ENCODE measurements at regions not wholly inside any gene's neighbourhood (a gene's known extent, or its start where the extent isn't known, plus 50 kb on each side); places are given as distances from the start of the nearest gene placed in this dataset.

GRCh38 chr2:216769626-216770025, 74.3 kb upstream of the IGFBP5 start:
- TF ChIP-seq, protein P1, sequence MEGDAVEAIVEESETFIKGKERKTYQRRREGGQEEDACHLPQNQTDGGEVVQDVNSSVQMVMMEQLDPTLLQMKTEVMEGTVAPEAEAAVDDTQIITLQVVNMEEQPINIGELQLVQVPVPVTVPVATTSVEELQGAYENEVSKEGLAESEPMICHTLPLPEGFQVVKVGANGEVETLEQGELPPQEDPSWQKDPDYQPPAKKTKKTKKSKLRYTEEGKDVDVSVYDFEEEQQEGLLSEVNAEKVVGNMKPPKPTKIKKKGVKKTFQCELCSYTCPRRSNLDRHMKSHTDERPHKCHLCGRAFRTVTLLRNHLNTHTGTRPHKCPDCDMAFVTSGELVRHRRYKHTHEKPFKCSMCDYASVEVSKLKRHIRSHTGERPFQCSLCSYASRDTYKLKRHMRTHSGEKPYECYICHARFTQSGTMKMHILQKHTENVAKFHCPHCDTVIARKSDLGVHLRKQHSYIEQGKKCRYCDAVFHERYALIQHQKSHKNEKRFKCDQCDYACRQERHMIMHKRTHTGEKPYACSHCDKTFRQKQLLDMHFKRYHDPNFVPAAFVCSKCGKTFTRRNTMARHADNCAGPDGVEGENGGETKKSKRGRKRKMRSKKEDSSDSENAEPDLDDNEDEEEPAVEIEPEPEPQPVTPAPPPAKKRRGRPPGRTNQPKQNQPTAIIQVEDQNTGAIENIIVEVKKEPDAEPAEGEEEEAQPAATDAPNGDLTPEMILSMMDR (IDR thresholded peaks at IDR 0.05; ENCODE audit: extremely low read depth in 1 of 2, insufficient read depth in 1 of 2, low read depth in 1 of 2, low read length in 2 of 2), result no peak
- TF ChIP-seq EZH2 (IDR thresholded peaks at IDR 0.05; ENCODE audit: borderline replicate concordance, low read depth, low read length, severe bottlenecking) (no peak), POLR2AphosphoS5 (IDR thresholded peaks at IDR 0.05; ENCODE audit: insufficient read depth, low read depth, low read length) (no peak), MYC (IDR thresholded peaks at IDR 0.05; ENCODE audit: low read depth, low read length) (no peak)
